ENCODE measurements at regions not wholly inside any gene's neighbourhood (a gene's known extent, or its start where the extent isn't known, plus 50 kb on each side); places are given as distances from the start of the nearest gene placed in this dataset.

DNA sequence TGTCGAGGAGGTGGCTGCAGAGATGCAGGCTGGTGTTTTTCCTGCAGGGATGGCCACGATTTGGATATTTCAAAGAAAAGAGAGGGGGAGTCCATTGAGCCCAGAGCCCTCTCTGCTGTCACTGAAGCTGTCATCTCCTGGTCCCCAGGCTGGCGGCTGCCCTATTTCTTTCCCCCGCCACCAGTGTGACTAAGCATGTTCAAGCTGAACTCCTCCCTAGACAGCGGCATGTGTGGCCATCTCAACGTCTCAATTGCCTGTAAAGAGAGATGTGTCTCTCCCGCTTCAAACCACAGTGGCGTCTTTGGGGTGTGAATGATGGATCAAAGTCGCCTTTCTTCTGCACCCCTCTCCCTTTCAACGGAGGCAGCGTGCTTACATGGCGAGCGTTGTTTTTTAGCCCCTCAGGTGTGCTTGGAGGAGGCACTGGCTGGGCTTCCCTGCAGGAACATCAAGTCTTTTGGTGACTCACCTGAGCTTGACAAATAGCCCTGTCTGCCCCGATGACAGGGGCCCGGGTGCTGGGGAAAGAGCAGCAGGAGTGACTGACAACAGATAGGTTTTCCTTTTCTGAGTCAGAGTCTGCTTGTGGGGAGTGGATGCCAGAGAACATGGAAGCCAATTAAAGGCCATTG, 346.4 kb upstream of the AJAP1 start:
- no peak for DNase-seq
- Histone ChIP-seq H3K4me1 (ENCODE audit: control insufficient read depth, insufficient read depth, low read length) (no peaks in the 10 kb centered on the region), H3K27ac (ENCODE audit: low read length) (no peak overlapping the region), H3K9me3 (replicated peaks; ENCODE audit: control insufficient read depth, low read depth, low read length) (peaks cover 2% of the 10 kb centered on the region), H3K36me3 (ENCODE audit: control insufficient read depth, insufficient read depth, low read length) (no peaks in the 10 kb centered on the region), H3K27me3 (ENCODE audit: control insufficient read depth, insufficient read depth, low read length) (no peaks in the 10 kb centered on the region), H3K4me3 (ENCODE audit: low read length) (no peak overlapping the region)
- WGBS (ENCODE audit: insufficient coverage): 74% methylated on average over 11 of the region's 15 CpGs

DNA sequence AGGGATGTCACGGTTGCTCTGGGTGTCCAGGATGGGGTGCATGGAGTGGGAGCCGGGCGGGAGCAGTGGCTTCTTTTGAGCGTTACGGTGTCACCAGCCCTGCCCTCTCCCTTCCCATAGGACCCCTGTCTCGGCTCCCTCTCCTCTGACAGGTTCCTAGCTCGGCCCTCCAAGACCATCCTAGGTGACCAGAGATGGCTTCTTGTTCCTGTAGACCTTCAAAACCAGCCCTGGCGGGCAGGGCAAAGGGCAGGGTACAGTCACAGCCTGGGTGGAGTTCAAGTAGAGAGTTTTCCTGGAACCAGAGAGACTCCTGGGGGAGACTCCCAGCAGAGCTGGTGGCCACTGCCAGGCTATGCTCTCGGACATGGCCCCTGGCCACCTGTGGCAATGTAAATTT, 345.6 kb upstream of the AJAP1 start:
- H3K4me1 ChIP-seq (ENCODE audit: control insufficient read depth, insufficient read depth, low read length): no peaks in the 10 kb centered on the region
- no peak overlapping the region for H3K27ac ChIP-seq (ENCODE audit: low read length)
- no peaks in the 10 kb centered on the region for H3K36me3 ChIP-seq (ENCODE audit: control insufficient read depth, insufficient read depth, low read length)
- H3K4me3 ChIP-seq (ENCODE audit: low read length): no peak overlapping the region
- H3K27me3 ChIP-seq (ENCODE audit: control insufficient read depth, insufficient read depth, low read length): no peaks in the 10 kb centered on the region
- peaks cover 6% of the 10 kb centered on the region for H3K9me3 ChIP-seq (replicated peaks; ENCODE audit: control insufficient read depth, low read depth, low read length)
- DNase-seq: no peak
- WGBS (ENCODE audit: insufficient coverage): 42% methylated on average over 2 of the region's 9 CpGs

DNA sequence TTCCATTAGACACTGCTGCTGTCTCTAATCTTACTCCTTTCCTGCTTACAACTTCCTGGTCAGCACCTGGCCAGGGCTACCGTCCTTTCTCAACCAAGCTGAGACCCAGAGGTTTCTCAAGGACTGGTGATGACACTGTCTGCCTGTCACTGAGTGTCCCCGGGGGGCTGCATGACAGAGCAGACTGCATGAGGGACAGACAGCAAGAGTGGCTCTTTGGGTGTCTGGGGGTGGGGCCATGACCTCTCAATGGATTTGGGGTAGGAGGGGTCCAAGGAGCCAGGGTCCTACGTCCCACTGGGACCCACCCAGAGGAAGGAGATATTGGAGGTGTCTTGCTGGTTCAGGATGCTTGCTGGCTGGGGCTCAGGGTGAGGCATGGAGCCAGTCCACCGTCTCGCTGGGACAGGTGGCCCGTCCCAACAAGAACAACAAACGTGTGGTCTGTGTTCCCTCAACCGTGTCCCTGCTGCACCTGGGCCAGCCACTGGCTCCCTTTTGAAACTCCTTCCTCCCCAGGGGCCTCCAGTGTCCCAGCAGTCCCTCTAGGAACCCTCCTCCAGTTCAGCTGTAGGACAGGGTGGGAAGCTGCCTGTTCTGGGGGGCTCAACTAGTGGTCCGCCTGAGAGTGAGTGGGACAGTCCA, 344.6 kb upstream of the AJAP1 start:
- DNase-seq: no peak
- peaks cover 12% of the 10 kb centered on the region for H3K9me3 ChIP-seq (replicated peaks; ENCODE audit: control insufficient read depth, low read depth, low read length)
- H3K4me1 ChIP-seq (ENCODE audit: control insufficient read depth, insufficient read depth, low read length): no peaks in the 10 kb centered on the region
- H3K27ac ChIP-seq (ENCODE audit: low read length): no peak overlapping the region
- H3K27me3 ChIP-seq (ENCODE audit: control insufficient read depth, insufficient read depth, low read length): no peaks in the 10 kb centered on the region
- H3K4me3 ChIP-seq (ENCODE audit: low read length): no peak overlapping the region
- 71% methylated on average over 4 of the region's 9 CpGs for WGBS (ENCODE audit: insufficient coverage)
- no peaks in the 10 kb centered on the region for H3K36me3 ChIP-seq (ENCODE audit: control insufficient read depth, insufficient read depth, low read length)

DNA sequence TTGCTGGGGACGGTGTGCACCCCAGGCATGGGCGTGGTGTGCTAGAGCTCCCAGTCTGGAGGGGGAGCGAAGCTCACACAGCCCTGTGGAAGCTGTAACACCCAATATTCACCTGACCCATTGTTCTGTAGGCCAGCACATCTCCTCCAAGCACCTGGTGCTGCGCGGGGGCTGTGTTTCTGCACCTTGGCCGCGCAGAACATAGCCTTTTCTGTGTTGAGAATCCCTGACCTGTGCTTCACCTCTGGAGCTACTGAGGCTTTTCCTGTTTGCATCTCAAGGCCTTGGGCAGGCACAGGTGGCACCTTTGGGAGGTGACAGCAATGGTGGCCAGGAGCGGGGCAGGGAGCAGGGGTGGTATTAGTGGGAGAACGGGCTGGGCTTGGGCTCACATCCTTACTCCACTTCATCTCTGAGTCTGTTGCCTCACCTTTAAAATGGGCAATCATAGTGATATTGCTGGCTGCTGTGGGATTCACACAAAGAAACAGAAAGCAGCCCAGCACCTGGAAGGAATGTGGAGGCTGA, 343.9 kb upstream of the AJAP1 start:
- Histone ChIP-seq H3K4me3 (ENCODE audit: low read length) (no peak overlapping the region), H3K27ac (ENCODE audit: low read length) (no peak overlapping the region), H3K27me3 (ENCODE audit: control insufficient read depth, insufficient read depth, low read length) (no peaks in the 10 kb centered on the region), H3K4me1 (ENCODE audit: control insufficient read depth, insufficient read depth, low read length) (no peaks in the 10 kb centered on the region), H3K9me3 (replicated peaks; ENCODE audit: control insufficient read depth, low read depth, low read length) (peaks cover 13% of the 10 kb centered on the region), H3K36me3 (ENCODE audit: control insufficient read depth, insufficient read depth, low read length) (no peaks in the 10 kb centered on the region)
- no peak for DNase-seq
- WGBS (ENCODE audit: insufficient coverage): 80% methylated on average over 4 of the region's 9 CpGs

DNA sequence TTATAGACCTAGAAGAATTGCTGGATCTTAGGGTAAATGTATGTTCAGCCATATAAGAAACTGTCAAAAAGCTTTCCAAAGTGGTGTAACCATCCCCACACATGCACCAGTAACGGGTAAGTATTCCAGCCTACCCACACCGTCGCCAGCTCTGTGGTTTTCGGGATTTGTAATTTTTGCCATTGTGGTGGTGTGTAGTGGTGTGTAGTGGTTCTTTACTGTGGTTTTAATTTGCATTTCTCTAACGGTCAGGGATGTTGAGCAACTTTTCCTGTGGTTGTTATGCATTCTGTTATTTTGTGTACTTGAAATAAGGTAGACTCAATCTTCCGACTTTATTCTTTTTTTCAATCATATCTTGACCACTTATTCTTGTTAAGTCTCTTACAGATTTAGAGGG, 342.4 kb upstream of the AJAP1 start:
- no peaks in the 10 kb centered on the region for H3K27me3 ChIP-seq (ENCODE audit: control insufficient read depth, insufficient read depth, low read length)
- DNase-seq: no peak
- H3K27ac ChIP-seq (ENCODE audit: low read length): no peak overlapping the region
- no CpG with 5 or more reads among the region's 6 CpGs for WGBS (ENCODE audit: insufficient coverage)
- H3K36me3 ChIP-seq (ENCODE audit: control insufficient read depth, insufficient read depth, low read length): no peaks in the 10 kb centered on the region
- H3K4me1 ChIP-seq (ENCODE audit: control insufficient read depth, insufficient read depth, low read length): no peaks in the 10 kb centered on the region
- H3K4me3 ChIP-seq (ENCODE audit: low read length): no peak overlapping the region
- peaks cover 11% of the 10 kb centered on the region for H3K9me3 ChIP-seq (replicated peaks; ENCODE audit: control insufficient read depth, low read depth, low read length)

DNA sequence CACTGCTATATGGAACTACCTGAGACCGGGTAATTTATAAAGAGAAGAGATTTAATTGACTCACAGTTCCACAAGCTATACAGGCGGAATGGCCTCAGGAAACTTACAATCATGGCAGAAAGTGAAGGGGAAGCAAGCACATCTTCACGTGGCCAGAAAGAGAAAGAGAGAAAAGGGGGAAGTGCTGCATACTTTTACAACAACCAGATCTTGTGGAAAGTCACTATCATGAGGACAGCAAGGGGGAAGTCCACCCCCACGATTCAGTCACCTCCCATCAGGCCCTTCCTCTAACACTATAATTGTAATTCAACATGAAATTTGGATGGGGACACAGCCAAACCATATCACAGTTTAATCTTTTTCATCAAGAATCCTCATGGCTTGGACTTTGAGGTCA, 339.2 kb upstream of the AJAP1 start:
- DNase-seq: no peak
- Histone ChIP-seq H3K4me1 (ENCODE audit: control insufficient read depth, insufficient read depth, low read length) (no peaks in the 10 kb centered on the region), H3K36me3 (ENCODE audit: control insufficient read depth, insufficient read depth, low read length) (no peaks in the 10 kb centered on the region), H3K27ac (ENCODE audit: low read length) (no peak overlapping the region), H3K27me3 (ENCODE audit: control insufficient read depth, insufficient read depth, low read length) (peaks cover 2% of the 10 kb centered on the region), H3K9me3 (replicated peaks; ENCODE audit: control insufficient read depth, low read depth, low read length) (peaks cover 11% of the 10 kb centered on the region), H3K4me3 (ENCODE audit: low read length) (no peak overlapping the region)
- WGBS (ENCODE audit: insufficient coverage): no CpG with 5 or more reads among the region's 4 CpGs

DNA sequence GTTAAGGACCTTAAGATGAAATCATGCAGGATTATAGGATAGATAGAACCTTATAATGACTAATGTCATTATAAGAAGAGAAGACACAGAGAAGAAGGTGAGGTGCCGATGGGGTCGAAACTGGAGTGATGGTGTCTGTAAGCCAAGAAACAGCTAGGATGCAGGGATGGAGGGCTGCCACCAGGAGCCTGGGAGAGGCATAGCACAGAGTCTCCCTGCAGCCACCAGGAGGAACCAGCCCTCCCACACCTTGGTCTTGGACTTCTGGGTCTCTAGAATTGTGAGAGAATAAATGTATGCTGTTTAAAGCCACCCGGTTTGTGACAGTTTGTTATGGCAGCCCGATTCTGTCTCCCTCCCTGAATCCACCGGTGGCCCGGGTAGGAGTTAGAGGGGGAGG, 337.2 kb upstream of the AJAP1 start:
- Histone ChIP-seq H3K9me3 (replicated peaks; ENCODE audit: control insufficient read depth, low read depth, low read length) (peaks cover 11% of the 10 kb centered on the region), H3K27me3 (ENCODE audit: control insufficient read depth, insufficient read depth, low read length) (peaks cover 4% of the 10 kb centered on the region), H3K36me3 (ENCODE audit: control insufficient read depth, insufficient read depth, low read length) (no peaks in the 10 kb centered on the region), H3K4me3 (ENCODE audit: low read length) (no peak overlapping the region), H3K4me1 (ENCODE audit: control insufficient read depth, insufficient read depth, low read length) (no peaks in the 10 kb centered on the region), H3K27ac (ENCODE audit: low read length) (no peak overlapping the region)
- no peak for DNase-seq
- no CpG with 5 or more reads among the region's 6 CpGs for WGBS (ENCODE audit: insufficient coverage)

DNA sequence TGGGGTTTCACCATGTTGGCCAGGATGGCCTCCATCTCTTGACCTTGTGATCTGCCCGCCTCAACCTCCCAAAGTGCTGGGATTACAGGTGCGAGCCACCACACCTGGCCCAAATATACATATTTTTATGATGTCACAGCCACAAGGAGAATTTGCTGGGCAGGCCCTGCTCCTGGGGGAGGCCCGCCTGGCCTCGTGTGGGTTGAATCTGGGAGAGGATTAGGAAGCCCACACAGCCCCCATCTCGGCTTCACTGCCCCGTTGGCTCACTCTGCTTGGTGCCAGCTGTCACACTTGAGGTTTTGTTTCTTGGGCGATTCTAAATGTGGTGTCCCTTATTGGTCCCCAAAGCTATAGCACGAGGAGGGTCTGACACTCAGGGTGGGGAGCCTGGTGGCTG, 335.7 kb upstream of the AJAP1 start:
- no peaks in the 10 kb centered on the region for H3K36me3 ChIP-seq (ENCODE audit: control insufficient read depth, insufficient read depth, low read length)
- peaks cover 4% of the 10 kb centered on the region for H3K27me3 ChIP-seq (ENCODE audit: control insufficient read depth, insufficient read depth, low read length)
- WGBS (ENCODE audit: insufficient coverage): 73% methylated on average over 2 of the region's 8 CpGs

DNA sequence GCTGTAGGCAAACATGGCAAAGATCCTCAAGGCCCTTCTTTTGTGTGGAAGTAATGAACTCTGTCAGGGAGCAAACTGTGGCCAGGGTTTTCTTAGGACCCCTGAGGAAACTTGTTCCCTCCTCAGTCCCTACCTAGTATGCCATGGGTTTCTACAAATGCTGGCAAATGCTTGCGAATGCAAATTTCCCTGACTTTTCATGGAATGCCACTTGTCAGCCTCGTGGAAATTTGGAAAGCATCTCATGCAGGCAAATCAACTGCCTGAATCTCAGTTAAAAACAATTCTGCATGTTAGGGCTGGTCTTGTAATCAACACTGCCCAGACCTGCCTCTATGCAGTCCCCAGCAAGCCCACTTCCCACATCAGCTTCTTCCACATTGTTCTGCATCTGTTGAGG, 334.9 kb upstream of the AJAP1 start:
- Histone ChIP-seq H3K9me3 (replicated peaks; ENCODE audit: control insufficient read depth, low read depth, low read length) (peaks cover 2% of the 10 kb centered on the region), H3K4me3 (ENCODE audit: low read length) (no peak overlapping the region), H3K27ac (ENCODE audit: low read length) (no peak overlapping the region), H3K36me3 (ENCODE audit: control insufficient read depth, insufficient read depth, low read length) (no peaks in the 10 kb centered on the region), H3K4me1 (ENCODE audit: control insufficient read depth, insufficient read depth, low read length) (no peaks in the 10 kb centered on the region), H3K27me3 (ENCODE audit: control insufficient read depth, insufficient read depth, low read length) (peaks cover 4% of the 10 kb centered on the region)
- 36% methylated on average over 2 of the region's 2 CpGs for WGBS (ENCODE audit: insufficient coverage)
- no peak for DNase-seq

More for the DNA sequence above, 335.7 kb upstream of the AJAP1 start:
- H3K4me1 ChIP-seq (ENCODE audit: control insufficient read depth, insufficient read depth, low read length): no peaks in the 10 kb centered on the region
- DNase-seq: no peak
- H3K4me3 ChIP-seq (ENCODE audit: low read length): no peak overlapping the region
- peaks cover 8% of the 10 kb centered on the region for H3K9me3 ChIP-seq (replicated peaks; ENCODE audit: control insufficient read depth, low read depth, low read length)
- H3K27ac ChIP-seq (ENCODE audit: low read length): no peak overlapping the region

DNA sequence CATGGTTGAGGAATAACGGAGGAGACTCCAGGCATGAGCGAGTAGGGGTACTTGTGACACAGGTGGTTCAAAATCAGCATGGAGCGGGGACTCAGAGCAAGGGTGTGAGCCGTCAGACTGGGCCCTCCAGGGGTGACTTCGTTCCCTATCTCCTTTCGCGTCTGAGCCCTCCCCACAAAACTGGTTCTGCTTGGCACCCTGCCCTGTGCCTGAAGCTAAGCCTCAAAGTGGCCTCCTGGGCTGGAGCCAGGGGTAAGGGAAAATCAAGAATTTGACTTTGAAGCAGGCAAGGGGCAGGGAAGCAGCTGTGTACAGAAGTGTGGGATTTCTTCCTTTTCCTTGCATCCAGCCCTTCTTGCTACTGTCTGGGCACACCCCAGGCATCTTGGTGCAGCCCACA, 331.5 kb upstream of the AJAP1 start:
- no peak overlapping the region for H3K4me3 ChIP-seq (ENCODE audit: low read length)
- H3K27ac ChIP-seq (ENCODE audit: low read length): no peak overlapping the region
- H3K36me3 ChIP-seq (ENCODE audit: control insufficient read depth, insufficient read depth, low read length): no peaks in the 10 kb centered on the region
- H3K9me3 ChIP-seq (replicated peaks; ENCODE audit: control insufficient read depth, low read depth, low read length): no peaks in the 10 kb centered on the region
- no peaks in the 10 kb centered on the region for H3K4me1 ChIP-seq (ENCODE audit: control insufficient read depth, insufficient read depth, low read length)
- H3K27me3 ChIP-seq (ENCODE audit: control insufficient read depth, insufficient read depth, low read length): peaks cover 4% of the 10 kb centered on the region
- WGBS (ENCODE audit: insufficient coverage): 65% methylated on average over 3 of the region's 7 CpGs
- no peak for DNase-seq
